Right lobe of liver (tissue), 6 donors: ENCODE measurements at regions not wholly inside any gene's neighbourhood (a gene's known extent, or its start where the extent isn't known, plus 50 kb on each side); places are given as distances from the start of the nearest gene placed in this dataset.

Source experiments
- ATAC-seq, 4 donors: fragments of 200-7000 bp; cut with Tn5 transposase; one replicate each; pipeline ENCODE4 v1.9.1; 2020; ENCODE audit warnings: mild to moderate bottlenecking in 4 of 4, moderate library complexity in 4 of 4
- DNase-seq, 3 donors: peaks; one replicate each; pipeline ENCODE4 v3.0.0-alpha.2; 2020
- H3K27ac ChIP-seq, 3 donors: fragments of 200-600 bp; one replicate each; pipeline ENCODE4 v1.8.0; 2022
- H3K27me3 ChIP-seq, 2 donors: fragments of 200-600 bp; one replicate each; pipeline ENCODE4 v1.8.0; 2022
- H3K36me3 ChIP-seq, 4 donors: fragments of 200-600 bp; sonication (generic) in 1 of 4; one replicate each; pipeline versions ENCODE4 v1.5.1 to v1.8.0; 2017 to 2022; ENCODE audit warnings: control low read depth in 1 of 4
- H3K4me1 ChIP-seq, 4 donors: fragments of 200-600 bp; sonication (generic) in 1 of 4; one replicate each; pipeline versions ENCODE4 v1.5.1 to v1.8.0; 2017 to 2022; ENCODE audit warnings: control low read depth in 1 of 4
- H3K4me3 ChIP-seq, 3 donors: fragments of 200-600 bp; one replicate each; pipeline ENCODE4 v1.8.0; 2022
- H3K9me3 ChIP-seq, 4 donors: fragments of 200-600 bp; sonication (generic) in 1 of 4; one replicate each; pipeline versions ENCODE4 v1.5.1 to v1.8.0; 2017 to 2022; ENCODE audit warnings: control low read depth in 1 of 4
- POLR2A ChIP-seq: fragments of 450-650 bp; IDR thresholded peaks from one replicate; pipeline ENCODE4 v1.6.1; 2017; ENCODE audit warnings: antibody characterized with exemption, mild to moderate bottlenecking
- WGBS: methylation state at CpG from one replicate; pipeline ENCODE4 v1.1.6; 2018; ENCODE audit warnings: low coverage, low lambda C conversion rate; ENCODE audit not compliant: insufficient coverage; ENCODE audit errors: missing lambda C conversion rate; 5-methylcytosine and 5-hydroxymethylcytosine counted together
- intact Hi-C, 2 donors: fragments of 100-400 bp; cut with DNase I; formaldehyde crosslinking; loops; one replicate each; pipeline versions ENCODE4 v1.11.2 to v1.14.1; 2022
- TF ChIP-seq, protein P1 (sequence below), 4 donors: fragments of 200-600 bp in 3 of 4; fragments of 450-650 bp in 1 of 4; IDR thresholded peaks; one replicate each; pipeline versions ENCODE4 v1.5.1 to v1.8.0; 2016 to 2022; ENCODE audit warnings: antibody characterized with exemption in 4 of 4, mild to moderate bottlenecking in 2 of 4
- donor health status: DM: no; HTN: yes; CAD: no.
- donor health status: DM: no; HTN: no; CAD: no.
- donor health status: DM: no; HTN: no; CAD: no.
- donor health status: DM: no; HTN: yes; CAD: no.
- donor health status: DM: no; HTN: yes; CAD: no.

DNA sequence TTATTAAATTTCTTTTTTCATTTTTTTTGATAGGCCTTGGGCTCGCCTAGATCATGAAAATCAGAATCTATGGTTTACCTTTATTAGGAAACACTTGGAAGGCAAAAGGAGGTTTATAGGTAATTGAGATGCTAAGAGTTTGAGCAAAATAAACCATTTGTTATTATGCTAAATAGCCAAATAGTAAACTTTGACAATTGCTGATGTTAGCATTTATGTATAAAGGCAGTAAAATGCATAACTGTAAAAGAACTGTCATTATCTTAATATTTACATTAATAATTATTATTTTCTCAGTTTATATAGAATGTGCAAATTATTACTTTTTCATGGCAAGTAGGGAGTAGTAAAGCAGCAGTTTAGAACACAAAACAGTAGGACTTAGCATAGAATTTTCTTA is 1737.8 kb upstream of the PRR20A start:
- no peak for DNase-seq
- Histone ChIP-seq H3K27ac (no peak overlapping the region), H3K4me3 (no peak overlapping the region), H3K4me1 (no peaks in the 10 kb centered on the region), H3K36me3 (no peaks in the 10 kb centered on the region), H3K27me3 (no peaks in the 10 kb centered on the region), H3K9me3 (no peaks in the 10 kb centered on the region)
- TF ChIP-seq POLR2A = no peak
- TF ChIP-seq, protein P1, sequence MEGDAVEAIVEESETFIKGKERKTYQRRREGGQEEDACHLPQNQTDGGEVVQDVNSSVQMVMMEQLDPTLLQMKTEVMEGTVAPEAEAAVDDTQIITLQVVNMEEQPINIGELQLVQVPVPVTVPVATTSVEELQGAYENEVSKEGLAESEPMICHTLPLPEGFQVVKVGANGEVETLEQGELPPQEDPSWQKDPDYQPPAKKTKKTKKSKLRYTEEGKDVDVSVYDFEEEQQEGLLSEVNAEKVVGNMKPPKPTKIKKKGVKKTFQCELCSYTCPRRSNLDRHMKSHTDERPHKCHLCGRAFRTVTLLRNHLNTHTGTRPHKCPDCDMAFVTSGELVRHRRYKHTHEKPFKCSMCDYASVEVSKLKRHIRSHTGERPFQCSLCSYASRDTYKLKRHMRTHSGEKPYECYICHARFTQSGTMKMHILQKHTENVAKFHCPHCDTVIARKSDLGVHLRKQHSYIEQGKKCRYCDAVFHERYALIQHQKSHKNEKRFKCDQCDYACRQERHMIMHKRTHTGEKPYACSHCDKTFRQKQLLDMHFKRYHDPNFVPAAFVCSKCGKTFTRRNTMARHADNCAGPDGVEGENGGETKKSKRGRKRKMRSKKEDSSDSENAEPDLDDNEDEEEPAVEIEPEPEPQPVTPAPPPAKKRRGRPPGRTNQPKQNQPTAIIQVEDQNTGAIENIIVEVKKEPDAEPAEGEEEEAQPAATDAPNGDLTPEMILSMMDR (IDR thresholded peaks at IDR 0.05) = no peak
- ATAC-seq = no peak
- 50% methylated on average over 1 of the region's 1 CpG for whole genome bisulfite sequencing
- intact Hi-C loops = no loop called here

DNA sequence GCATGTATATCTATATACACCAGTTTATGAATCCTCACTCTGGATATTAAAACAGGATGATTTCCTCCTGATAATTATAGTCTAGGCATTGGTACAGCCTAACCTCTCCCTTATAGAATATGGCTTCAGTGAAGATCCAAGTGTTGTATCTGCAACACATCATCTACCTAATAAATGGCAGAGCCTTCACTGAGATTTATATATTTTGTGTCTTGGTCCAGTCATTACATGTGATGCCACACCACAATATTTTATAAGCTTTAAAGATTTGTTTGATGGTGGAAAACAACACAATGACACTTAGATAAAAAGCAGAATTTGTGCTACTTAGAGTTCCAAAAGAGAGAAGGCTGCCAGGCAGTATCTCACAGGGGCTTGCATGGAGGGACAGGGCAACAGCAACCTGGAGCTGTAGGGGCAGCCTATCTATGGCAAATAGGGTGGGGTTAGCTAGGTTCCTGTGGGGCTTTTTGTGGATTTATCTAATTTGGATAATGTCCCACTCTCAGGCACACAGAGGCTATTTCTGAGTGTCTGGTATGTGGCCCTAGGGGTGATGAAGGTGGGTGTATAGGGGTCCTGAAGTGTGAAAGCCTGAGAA is 1736.7 kb upstream of the PRR20A start:
- no peak for DNase-seq
- H3K4me3 ChIP-seq = no peak overlapping the region
- no peak overlapping the region for H3K27ac ChIP-seq
- intact Hi-C loops = no loop called here
- no peaks in the 10 kb centered on the region for H3K36me3 ChIP-seq
- H3K27me3 ChIP-seq = no peaks in the 10 kb centered on the region
- TF ChIP-seq, protein P1 (IDR thresholded peaks at IDR 0.05) = no peak
- no peak for TF ChIP-seq POLR2A
- ATAC-seq = no peak
- H3K4me1 ChIP-seq = no peaks in the 10 kb centered on the region
- no peaks in the 10 kb centered on the region for H3K9me3 ChIP-seq

DNA sequence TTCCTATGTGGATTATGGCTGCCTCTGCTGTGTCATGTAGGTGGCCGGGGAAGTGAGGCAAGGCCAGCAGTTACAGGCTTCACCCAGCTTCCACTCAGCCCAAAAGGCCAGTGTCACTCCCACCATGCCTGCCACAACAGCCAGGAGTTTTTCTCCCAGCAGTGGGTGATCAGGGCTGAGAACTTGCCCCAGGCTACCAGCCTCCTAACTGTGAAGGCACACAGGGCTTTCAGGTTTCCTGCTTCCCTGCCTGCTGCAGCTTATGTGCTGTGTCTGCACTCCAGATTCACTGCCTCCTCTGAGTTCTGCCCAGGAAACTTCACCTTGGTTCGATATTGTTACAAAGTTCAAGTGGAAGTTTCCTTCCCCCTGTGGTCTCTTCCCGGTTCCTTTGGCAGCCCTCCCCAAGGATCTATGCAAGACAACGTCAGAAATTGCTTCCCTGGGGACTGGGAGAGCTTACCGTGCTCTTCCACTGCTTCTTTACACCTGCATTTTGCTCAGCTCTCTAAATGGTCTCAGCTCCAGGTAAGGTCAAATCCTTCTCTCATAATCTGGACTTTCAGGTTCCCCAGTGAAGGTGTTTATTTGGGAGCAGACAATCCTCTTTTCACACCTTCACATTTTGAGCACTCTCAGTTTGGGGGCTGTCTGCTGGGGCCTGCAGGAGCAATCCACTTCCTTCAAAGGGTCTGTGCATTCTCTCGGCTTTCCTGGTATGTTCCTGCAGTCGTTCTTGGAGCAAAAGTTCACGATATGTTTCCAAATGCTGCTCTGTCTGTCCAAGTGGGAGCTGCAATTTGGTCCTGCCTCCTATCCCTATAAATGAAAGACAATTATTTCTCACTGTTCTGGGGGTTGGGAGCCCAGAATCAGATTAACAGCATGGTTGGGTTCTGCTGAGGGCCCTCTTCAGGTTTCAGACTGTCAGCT is 1730.1 kb upstream of the PRR20A start:
- Histone ChIP-seq H3K27ac (no peak overlapping the region), H3K4me1 (no peaks in the 10 kb centered on the region), H3K27me3 (no peaks in the 10 kb centered on the region), H3K36me3 (no peaks in the 10 kb centered on the region), H3K9me3 (no peaks in the 10 kb centered on the region), H3K4me3 (no peak overlapping the region)
- ATAC-seq (no peak), DNase-seq (no peak)
- no peak for TF ChIP-seq POLR2A
- TF ChIP-seq, protein P1 (IDR thresholded peaks at IDR 0.05) = no peak
- 34% methylated on average over 8 of the region's 8 CpGs for WGBS
- intact Hi-C loops = no loop called here

DNA sequence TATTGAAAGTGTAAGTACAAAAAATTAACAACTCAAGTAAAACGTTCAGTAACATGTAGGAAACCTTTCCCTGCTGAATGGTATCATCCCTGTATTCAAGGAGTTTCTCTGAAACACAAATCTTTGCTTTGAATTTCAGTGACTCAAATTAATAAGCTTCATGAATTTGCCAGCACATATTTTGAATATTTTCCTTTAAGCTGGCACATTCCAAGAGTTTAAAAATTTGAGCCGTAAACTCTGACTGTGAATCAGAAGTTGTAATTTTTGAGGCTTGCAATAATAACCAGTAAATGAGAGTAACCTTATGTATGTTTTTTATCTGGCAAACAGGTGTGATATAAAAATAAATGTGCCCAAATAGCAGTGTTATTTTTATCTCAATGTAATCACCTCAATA is 1722.6 kb upstream of the PRR20A start:
- Histone ChIP-seq H3K9me3 (no peaks in the 10 kb centered on the region), H3K4me1 (no peaks in the 10 kb centered on the region), H3K36me3 (no peaks in the 10 kb centered on the region), H3K4me3 (no peak overlapping the region), H3K27ac (no peak overlapping the region), H3K27me3 (no peaks in the 10 kb centered on the region)
- TF ChIP-seq, protein P1 (IDR thresholded peaks at IDR 0.05) = no peak
- TF ChIP-seq POLR2A = no peak
- DNase-seq = no peak
- ATAC-seq = no peak
- intact Hi-C loops = no loop called here
- WGBS = 52% methylated on average over 2 of the region's 2 CpGs
